ENCODE measurements at regions not wholly inside any gene's neighbourhood (a gene's known extent, or its start where the extent isn't known, plus 50 kb on each side); places are given as distances from the start of the nearest gene placed in this dataset.

DNA sequence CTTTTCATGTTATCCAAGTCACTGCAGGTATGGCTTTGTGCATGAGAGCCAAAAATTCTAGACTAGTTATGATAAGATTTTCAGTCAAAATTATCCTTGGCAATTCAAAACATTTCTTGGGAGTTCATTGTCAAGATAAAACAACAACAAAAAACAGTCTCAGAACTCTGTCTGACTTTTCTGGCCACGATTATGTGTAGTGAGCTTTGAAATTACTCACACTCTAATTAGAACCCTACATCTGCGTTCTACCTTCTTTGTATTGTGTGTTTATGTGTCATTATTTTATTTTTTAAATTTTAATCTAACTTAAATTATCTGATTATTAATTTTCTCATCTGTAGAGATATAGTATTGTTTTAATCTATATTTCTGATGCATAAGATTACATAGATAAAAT is 459.2 kb downstream of the FRK start:
- intact Hi-C loops (cut with micrococcal nuclease) = no loop called here
- no TSS peak for BruUV-seq (replicated peaks)
- H3K9ac ChIP-seq (ENCODE audit: low read length) = no peak overlapping the region
- H3K9me3 ChIP-seq (ENCODE audit: control insufficient read depth in 1 of 2, insufficient read depth in 1 of 2, low read depth in 1 of 2, low read length in 2 of 2) = no peaks in the 10 kb centered on the region
- no peaks in the 10 kb centered on the region for H3K4me1 ChIP-seq (ENCODE audit: control insufficient read depth in 1 of 2, insufficient read depth in 2 of 2, low read length in 2 of 2)
- DNase-seq (ENCODE audit: low read depth, low spot score) (no peak), ATAC-seq (no peak)
- no peaks in the 10 kb centered on the region for H4K20me1 ChIP-seq (ENCODE audit: insufficient read depth)
- RAD21 ChIA-PET (ENCODE audit: low non-redundant PET in 1 of 2, low total read pairs in 2 of 2, uncharacterized antibody in 2 of 2, unreplicated experiment in 2 of 2) = no interaction called here
- H3K4me3 ChIP-seq (replicated peaks in 1 of 2; ENCODE audit: low read depth in 1 of 2, low read length in 2 of 2) = no peak overlapping the region
- no peak overlapping the region for H3K27ac ChIP-seq (ENCODE audit: low read depth, low read length)
- peaks cover 17% of the 10 kb centered on the region; the same call in 1 of the 2 replicates for H3K27me3 ChIP-seq (ENCODE audit: insufficient read depth, low read length)
- H3K9me2 ChIP-seq (ENCODE audit: insufficient read depth) = no peaks in the 10 kb centered on the region
- no peak overlapping the region for H2AFZ ChIP-seq (ENCODE audit: low read depth, low read length, poor library complexity, severe bottlenecking)
- POLR2A ChIA-PET = no interaction called here
- CTCF ChIA-PET = no interaction called here
- no peak for TF ChIP-seq EGR1 (IDR thresholded peaks at IDR 0.05; ENCODE audit: low read depth)
- TF ChIP-seq POLR2AphosphoS5 (IDR thresholded peaks at IDR 0.05; ENCODE audit: low read depth, low read length) = no peak
- TF ChIP-seq CEBPB (IDR thresholded peaks at IDR 0.05; ENCODE audit: low read depth) = no peak
- TF ChIP-seq CBX3 (IDR thresholded peaks at IDR 0.05; ENCODE audit: low read depth) = no peak
- TF ChIP-seq POLR2A (IDR thresholded peaks at IDR 0.05; ENCODE audit: borderline replicate concordance, extremely low read depth, insufficient read depth, insufficient read length) = no peak
- TF ChIP-seq EZH2phosphoT487 (IDR thresholded peaks at IDR 0.05; ENCODE audit: borderline replicate concordance) = no peak
- H3K79me2 ChIP-seq (ENCODE audit: insufficient read depth, low read length) = no peaks in the 10 kb centered on the region
- H3K4me2 ChIP-seq (ENCODE audit: low read length) = no peak overlapping the region
- no peaks in the 10 kb centered on the region for H3K36me3 ChIP-seq (ENCODE audit: control insufficient read depth in 1 of 2, insufficient read depth in 2 of 2, low read length in 2 of 2)

GRCh38 chr6:115601064-115601463 is 459.6 kb downstream of the FRK start:
- RAD21 ChIA-PET (ENCODE audit: low non-redundant PET in 1 of 2, low total read pairs in 2 of 2, uncharacterized antibody in 2 of 2, unreplicated experiment in 2 of 2) = no interaction called here
- POLR2A ChIA-PET = no interaction called here
- TF ChIP-seq, protein P1, sequence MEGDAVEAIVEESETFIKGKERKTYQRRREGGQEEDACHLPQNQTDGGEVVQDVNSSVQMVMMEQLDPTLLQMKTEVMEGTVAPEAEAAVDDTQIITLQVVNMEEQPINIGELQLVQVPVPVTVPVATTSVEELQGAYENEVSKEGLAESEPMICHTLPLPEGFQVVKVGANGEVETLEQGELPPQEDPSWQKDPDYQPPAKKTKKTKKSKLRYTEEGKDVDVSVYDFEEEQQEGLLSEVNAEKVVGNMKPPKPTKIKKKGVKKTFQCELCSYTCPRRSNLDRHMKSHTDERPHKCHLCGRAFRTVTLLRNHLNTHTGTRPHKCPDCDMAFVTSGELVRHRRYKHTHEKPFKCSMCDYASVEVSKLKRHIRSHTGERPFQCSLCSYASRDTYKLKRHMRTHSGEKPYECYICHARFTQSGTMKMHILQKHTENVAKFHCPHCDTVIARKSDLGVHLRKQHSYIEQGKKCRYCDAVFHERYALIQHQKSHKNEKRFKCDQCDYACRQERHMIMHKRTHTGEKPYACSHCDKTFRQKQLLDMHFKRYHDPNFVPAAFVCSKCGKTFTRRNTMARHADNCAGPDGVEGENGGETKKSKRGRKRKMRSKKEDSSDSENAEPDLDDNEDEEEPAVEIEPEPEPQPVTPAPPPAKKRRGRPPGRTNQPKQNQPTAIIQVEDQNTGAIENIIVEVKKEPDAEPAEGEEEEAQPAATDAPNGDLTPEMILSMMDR (IDR thresholded peaks at IDR 0.05 in 2 of 3, conservative IDR thresholded peaks at IDR 0.05 in 1 of 3; ENCODE audit: borderline replicate concordance in 1 of 3, insufficient read depth in 1 of 3, low read depth in 2 of 3, low read length in 2 of 3) = no peak
- TF ChIP-seq EZH2 (IDR thresholded peaks at IDR 0.05) (no peak), ZFX (IDR thresholded peaks at IDR 0.05) (no peak), ELF1 (IDR thresholded peaks at IDR 0.05; ENCODE audit: borderline replicate concordance, low read depth) (no peak), CEBPB (IDR thresholded peaks at IDR 0.05; ENCODE audit: low read depth) (no peak), SIN3A (IDR thresholded peaks at IDR 0.05; ENCODE audit: low read depth) (no peak), TCF7L2 (IDR thresholded peaks at IDR 0.05; ENCODE audit: borderline replicate concordance, extremely low read depth, insufficient read depth, insufficient read length) (no peak), POLR2A (IDR thresholded peaks at IDR 0.05; ENCODE audit: borderline replicate concordance, extremely low read depth, insufficient read depth, insufficient read length) (no peak), JUND (IDR thresholded peaks at IDR 0.05) (no peak)
- TF ChIP-seq, protein P2, sequence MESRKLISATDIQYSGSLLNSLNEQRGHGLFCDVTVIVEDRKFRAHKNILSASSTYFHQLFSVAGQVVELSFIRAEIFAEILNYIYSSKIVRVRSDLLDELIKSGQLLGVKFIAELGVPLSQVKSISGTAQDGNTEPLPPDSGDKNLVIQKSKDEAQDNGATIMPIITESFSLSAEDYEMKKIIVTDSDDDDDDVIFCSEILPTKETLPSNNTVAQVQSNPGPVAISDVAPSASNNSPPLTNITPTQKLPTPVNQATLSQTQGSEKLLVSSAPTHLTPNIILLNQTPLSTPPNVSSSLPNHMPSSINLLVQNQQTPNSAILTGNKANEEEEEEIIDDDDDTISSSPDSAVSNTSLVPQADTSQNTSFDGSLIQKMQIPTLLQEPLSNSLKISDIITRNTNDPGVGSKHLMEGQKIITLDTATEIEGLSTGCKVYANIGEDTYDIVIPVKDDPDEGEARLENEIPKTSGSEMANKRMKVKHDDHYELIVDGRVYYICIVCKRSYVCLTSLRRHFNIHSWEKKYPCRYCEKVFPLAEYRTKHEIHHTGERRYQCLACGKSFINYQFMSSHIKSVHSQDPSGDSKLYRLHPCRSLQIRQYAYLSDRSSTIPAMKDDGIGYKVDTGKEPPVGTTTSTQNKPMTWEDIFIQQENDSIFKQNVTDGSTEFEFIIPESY (IDR thresholded peaks at IDR 0.05; ENCODE audit: extremely low read depth, insufficient replicate concordance, low read length) = no peak
- TF ChIP-seq, protein P3, sequence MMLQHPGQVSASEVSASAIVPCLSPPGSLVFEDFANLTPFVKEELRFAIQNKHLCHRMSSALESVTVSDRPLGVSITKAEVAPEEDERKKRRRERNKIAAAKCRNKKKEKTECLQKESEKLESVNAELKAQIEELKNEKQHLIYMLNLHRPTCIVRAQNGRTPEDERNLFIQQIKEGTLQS (IDR thresholded peaks at IDR 0.05) = no peak

More at GRCh38 chr6:115601064-115601463, 459.6 kb downstream of the FRK start:
- BruUV-seq (replicated peaks) = no TSS peak
- intact Hi-C loops (cut with micrococcal nuclease) = no loop called here
- Histone ChIP-seq H3K27ac (ENCODE audit: low read depth, low read length) (no peak overlapping the region), H3K4me3 (replicated peaks in 1 of 2; ENCODE audit: low read depth in 1 of 2, low read length in 2 of 2) (no peak overlapping the region), H3K4me1 (ENCODE audit: control insufficient read depth in 1 of 2, insufficient read depth in 2 of 2, low read length in 2 of 2) (no peaks in the 10 kb centered on the region), H3K4me2 (ENCODE audit: low read length) (no peak overlapping the region), H3K9me3 (ENCODE audit: control insufficient read depth in 1 of 2, insufficient read depth in 1 of 2, low read depth in 1 of 2, low read length in 2 of 2) (no peaks in the 10 kb centered on the region), H3K9me2 (ENCODE audit: insufficient read depth) (no peaks in the 10 kb centered on the region; the same call in 1 of the 2 replicates), H3K79me2 (ENCODE audit: insufficient read depth, low read length) (no peaks in the 10 kb centered on the region), H3K9ac (ENCODE audit: low read length) (no peak overlapping the region), H3K27me3 (ENCODE audit: insufficient read depth, low read length) (peaks cover 17% of the 10 kb centered on the region; the same call in 1 of the 2 replicates), H2AFZ (ENCODE audit: low read depth, low read length, poor library complexity, severe bottlenecking) (no peak overlapping the region), H3K36me3 (ENCODE audit: control insufficient read depth in 1 of 2, insufficient read depth in 2 of 2, low read length in 2 of 2) (no peaks in the 10 kb centered on the region), H4K20me1 (ENCODE audit: insufficient read depth) (no peaks in the 10 kb centered on the region)
- ATAC-seq (no peak), DNase-seq (ENCODE audit: low read depth, low spot score) (no peak)
- CTCF ChIA-PET = no interaction called here
